HG03175 (cell line): ENCODE measurements at regions not wholly inside any gene's neighbourhood (a gene's known extent, or its start where the extent isn't known, plus 50 kb on each side); places are given as distances from the start of the nearest gene placed in this dataset.

Experiments
- ATAC-seq: cut with Tn5 transposase; IDR thresholded peaks from one replicate; pipeline ENCODE4 v1.9.1; 2021; ENCODE audit warnings: mild to moderate bottlenecking, moderate library complexity; ENCODE audit not compliant: unreplicated experiment

GRCh38 chr3:88535563-88535962, 385.8 kb downstream of the C3orf38 start:
- no peak for ATAC-seq

GRCh38 chr3:88542916-88543315, 393.2 kb downstream of the C3orf38 start:
- ATAC-seq: no peak

- ATAC-seq: no peak
Measured at GRCh38 chr3:88572450-88572849, 422.7 kb downstream of the C3orf38 start.

GRCh38 chr3:88573472-88573871, 423.7 kb downstream of the C3orf38 start:
- no peak for ATAC-seq

- no peak for ATAC-seq
Measured at GRCh38 chr3:88574146-88574545, 424.4 kb downstream of the C3orf38 start.

GRCh38 chr3:88584451-88584850, 434.7 kb downstream of the C3orf38 start:
- no peak for ATAC-seq

- no peak for ATAC-seq
Measured at GRCh38 chr3:88586121-88586640, 436.4 kb downstream of the C3orf38 start.

GRCh38 chr3:88589138-88589537, 439.4 kb downstream of the C3orf38 start:
- ATAC-seq: no peak

- ATAC-seq: no peak
Measured at GRCh38 chr3:88595026-88595425, 445.3 kb downstream of the C3orf38 start.

- no peak for ATAC-seq
Measured at GRCh38 chr3:88596451-88596850, 446.7 kb downstream of the C3orf38 start.

- ATAC-seq: no peak
Measured at GRCh38 chr3:88610820-88611219, 461.1 kb downstream of the C3orf38 start.

- no peak for ATAC-seq
Measured at GRCh38 chr3:88611826-88612326, 462.1 kb downstream of the C3orf38 start.

GRCh38 chr3:88616413-88616812, 466.7 kb downstream of the C3orf38 start:
- ATAC-seq: no peak

- no peak for ATAC-seq
Measured at GRCh38 chr3:88617283-88617682, 467.5 kb downstream of the C3orf38 start.

GRCh38 chr3:88618021-88618645, 468.4 kb downstream of the C3orf38 start:
- no peak for ATAC-seq

- no peak for ATAC-seq
Measured at GRCh38 chr3:88621586-88621985, 471.8 kb downstream of the C3orf38 start.

GRCh38 chr3:88623709-88624108, 473.9 kb downstream of the C3orf38 start:
- no peak for ATAC-seq

GRCh38 chr3:88626456-88627120, 476.8 kb downstream of the C3orf38 start:
- ATAC-seq: no peak

- ATAC-seq: no peak
Measured at GRCh38 chr3:88628901-88629300, 478.5 kb upstream of the EPHA3 start.

- ATAC-seq: no peak
Measured at GRCh38 chr3:88632226-88632625, 475.2 kb upstream of the EPHA3 start.

- no peak for ATAC-seq
Measured at GRCh38 chr3:88640581-88640980, 466.8 kb upstream of the EPHA3 start.

- no peak for ATAC-seq
Measured at GRCh38 chr3:88641033-88641604, 466.3 kb upstream of the EPHA3 start.
